Myocyte (in vitro differentiated cells): ENCODE measurements at regions not wholly inside any gene's neighbourhood (a gene's known extent, or its start where the extent isn't known, plus 50 kb on each side); places are given as distances from the start of the nearest gene placed in this dataset.
A peak's percentile ranks its signal among the peaks of the same experiment; 100 is the strongest.

ENCODE experiments used
- DNase-seq: peaks from one replicate; pipeline ENCODE4 v3.0.0-alpha.2; 2012; ENCODE audit warnings: low read depth

DNA sequence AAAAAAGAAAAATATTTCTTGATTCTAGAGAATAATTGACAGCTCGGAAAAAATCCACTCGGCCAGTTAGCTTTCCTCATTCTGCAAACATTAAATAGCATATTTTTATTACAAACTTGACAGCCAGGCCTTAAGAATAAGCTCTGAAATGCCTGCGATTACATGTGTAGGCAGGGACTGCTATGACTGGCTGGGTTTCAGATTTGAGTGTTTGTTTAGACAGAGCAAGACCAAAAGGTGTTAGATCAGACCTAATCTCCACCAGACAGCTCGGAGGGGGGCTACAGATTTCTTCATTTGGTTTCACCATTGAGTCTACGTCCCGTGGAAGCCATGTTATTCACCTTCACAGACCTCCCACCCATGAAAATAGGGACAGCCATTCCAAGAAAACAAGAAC is 192.1 kb upstream of the ADAMTS5 start:
- DNase-seq = no peak

DNA sequence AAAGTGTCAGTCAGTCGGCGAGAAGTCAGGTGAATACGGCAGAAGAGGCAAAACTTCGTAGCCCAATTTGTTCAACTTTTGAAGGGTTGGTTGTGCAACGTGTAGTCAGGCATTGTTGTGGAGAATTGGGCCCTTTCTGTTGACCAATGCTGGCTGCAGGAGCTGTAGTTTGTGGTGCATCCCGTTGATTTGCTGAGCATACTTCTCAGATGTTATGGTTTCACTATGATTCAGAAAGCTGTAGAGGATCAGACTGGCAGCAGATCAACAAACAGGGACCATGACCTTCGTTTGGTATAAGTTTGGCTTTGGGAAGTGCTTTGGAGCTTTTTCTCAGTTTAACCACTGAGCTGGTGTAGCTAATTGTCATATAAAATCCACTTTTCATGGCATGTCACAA is 190.2 kb upstream of the ADAMTS5 start:
- DNase-seq = no peak

DNA sequence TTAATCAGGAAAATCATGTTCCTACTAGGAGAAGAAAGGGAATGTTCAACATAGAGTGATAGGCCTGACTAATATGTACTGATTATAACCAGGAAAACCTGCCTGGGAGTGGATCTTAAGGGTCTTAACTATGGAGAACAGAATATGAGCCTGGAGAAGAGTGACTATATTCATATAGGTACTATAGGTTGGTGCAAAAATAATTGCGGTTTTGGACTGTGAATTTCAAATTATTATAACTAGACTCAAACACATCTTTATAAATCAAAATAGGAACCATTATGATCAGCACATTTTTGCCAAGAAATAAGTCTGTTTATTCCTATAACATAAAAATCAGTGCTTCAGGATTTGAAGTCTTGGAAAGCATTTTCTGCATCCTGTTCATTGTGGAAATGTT is 189.8 kb upstream of the ADAMTS5 start:
- DNase-seq = no peak

DNA sequence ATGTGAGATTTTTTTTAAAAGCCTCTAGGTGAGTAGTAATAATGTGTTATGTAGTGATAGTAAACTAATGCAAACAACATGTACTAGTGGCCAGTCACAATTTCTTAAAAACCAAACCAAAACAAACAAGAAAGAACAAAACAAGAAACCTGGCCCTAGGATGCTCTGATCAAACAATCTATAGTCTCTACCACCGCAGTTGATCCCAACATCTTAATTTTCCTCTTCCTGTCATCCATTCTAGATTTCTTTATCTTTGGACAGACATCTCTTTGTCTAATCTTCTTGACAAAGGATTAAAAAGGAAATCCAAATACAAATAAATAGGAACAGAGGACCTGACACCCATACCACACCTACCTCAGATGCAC is 188.2 kb upstream of the ADAMTS5 start:
- DNase-seq = no peak

DNA sequence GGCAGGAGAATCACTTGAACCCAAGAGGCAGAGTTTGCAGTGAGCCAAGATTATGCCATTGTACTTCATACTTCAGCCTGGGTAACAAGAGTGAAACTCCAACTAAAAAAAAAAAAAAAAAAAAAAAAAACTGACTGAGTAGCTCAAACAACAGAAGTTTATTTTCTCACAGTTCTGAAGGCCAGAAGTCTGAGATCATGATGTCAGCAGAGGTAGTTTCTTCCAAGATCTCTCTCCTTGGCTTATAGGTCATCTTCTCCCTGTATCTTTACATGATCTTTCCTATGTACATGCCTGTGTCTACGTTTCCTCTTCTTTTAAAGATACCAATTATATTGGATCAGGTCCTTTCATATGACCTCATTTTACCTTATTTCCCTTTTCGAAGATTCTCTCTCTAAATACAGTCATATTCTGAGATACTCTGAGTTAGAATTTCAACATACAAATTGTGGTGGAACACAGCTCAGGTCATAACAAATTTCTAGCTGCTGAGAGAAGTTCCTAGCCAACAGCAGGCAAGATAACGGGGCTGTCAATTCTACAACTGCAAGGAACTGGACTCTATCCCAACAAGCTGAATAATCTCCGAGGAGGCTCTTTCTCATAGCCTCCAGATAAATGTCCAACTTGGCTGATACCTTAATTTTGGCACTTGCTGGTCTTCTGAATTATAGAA is 187.7 kb upstream of the ADAMTS5 start:
- no peak for DNase-seq

DNA sequence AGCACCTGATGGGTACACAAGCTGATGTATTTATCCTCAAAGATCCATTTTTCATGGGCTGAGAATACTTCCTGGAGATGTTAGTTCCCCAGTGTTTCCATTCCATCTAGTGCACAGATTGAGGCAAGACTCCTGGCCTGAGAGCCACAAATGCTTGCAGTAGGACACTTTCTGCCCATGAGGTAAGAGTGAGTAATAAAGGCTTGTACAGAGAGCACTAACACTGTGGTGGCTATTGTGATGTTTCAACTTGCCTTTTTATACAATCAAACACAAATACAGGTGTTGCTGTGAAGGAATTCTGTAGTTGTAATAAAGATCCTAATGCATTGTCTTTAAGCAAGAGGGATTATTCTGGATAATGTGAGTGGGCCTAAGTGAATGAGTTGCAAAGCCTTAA is 186.1 kb upstream of the ADAMTS5 start:
- no peak for DNase-seq

DNA sequence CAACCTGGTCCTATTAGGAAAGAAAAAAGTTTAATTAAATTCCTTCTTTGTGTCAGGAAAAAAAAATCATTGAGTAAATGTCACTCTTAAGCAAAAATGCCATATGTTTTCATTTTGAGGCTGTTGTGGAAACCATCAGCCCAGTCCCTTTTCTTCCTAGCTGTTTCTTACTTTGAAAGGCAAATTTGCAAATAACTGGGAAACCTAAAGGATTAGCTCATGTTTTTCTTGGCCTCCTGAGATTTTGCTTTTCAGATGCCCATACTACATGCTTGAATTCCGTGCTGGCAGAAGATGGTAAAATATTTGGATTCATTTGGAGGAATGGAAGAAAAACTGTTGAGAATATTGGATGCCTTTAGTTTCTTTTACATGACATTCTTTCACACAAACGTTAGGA is 182.1 kb upstream of the ADAMTS5 start:
- peak; percentile 54 for DNase-seq

DNA sequence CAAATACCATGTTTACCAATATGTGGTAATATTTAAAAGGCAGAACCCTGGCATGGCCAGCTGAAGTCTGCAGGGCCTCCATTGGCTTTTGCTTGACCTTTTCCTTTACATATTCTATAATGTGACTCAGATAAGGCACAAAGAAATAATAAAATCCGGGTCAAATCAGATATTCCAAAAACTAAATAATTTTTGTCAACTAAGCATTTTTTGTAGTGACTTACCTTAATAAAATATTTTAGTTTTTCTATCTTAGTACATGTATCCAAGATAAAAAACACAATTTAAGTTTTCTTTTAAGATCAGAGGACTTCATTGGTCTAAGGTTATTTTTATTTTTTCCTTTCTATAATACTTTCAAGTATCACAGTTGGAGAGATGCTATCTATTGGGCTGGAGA is 179.4 kb upstream of the ADAMTS5 start:
- no peak for DNase-seq

DNA sequence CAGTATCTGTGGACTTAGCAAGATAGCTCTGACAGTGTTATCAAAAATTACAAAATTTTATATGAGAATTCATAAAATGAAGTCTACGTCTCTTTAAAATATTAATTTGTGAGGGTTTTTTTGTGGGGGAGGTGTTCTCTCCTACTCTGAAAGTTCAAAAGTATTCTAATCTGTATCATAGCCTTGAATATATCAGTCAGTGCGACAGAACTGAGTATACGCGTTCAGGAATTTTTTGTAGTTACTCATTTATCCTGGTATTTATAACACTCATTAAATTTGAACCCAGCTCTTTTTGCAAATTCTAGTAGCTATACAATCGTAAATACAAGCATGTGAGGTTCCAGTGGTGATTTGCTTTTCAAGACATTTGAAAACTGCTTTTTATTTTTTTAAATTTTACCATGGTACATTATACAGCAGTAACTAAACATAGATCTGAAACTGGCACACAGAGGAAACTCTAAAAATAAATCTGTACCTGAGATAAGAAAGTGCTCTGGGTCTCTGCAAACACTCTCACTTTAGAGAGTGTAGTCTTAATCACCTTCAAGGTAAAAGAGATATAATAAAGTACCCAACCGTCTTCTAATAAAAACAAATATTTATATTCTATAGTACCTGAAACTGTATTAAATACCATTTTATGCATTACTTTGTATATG is 178.4 kb upstream of the ADAMTS5 start:
- DNase-seq = no peak

DNA sequence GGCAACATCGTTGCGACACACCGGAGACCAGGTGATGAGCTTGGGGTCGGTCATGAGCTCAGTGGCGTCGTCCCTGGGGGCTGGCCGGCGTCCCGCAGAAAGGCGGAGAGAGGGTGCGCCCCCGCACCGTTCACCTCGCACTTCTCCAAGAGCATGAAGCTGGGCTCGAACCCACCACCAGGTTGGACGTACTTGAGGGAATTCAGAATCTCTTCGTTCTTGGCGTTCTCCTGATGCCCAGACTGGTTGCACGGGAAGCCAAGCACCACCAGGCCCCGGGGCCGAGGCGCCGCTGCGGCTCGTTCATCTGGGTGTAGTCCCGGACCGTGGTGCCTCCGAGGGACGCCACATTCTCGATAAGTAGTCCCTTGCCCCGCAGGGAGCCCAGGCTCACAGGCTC is 176.6 kb upstream of the ADAMTS5 start:
- no peak for DNase-seq

DNA sequence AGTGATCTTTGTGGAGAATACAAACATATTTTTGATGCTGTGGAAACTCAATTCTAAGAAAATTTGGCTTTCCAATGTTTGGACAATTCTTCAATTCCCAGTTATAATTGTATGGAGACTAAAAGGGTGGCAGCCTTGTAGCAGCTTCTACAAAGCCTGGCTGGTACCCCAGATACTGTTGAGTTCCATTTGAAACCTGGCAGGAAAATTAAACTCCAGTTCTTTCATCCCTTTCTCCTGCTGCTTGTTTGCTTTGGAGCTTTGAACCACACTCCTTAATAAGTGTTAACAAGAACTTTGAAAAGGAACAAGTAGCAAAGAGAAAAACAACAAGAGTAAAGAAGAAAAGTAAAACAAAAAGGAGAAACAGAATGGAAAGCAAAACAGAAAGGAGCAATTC is 172.6 kb upstream of the ADAMTS5 start:
- DNase-seq = no peak

DNA sequence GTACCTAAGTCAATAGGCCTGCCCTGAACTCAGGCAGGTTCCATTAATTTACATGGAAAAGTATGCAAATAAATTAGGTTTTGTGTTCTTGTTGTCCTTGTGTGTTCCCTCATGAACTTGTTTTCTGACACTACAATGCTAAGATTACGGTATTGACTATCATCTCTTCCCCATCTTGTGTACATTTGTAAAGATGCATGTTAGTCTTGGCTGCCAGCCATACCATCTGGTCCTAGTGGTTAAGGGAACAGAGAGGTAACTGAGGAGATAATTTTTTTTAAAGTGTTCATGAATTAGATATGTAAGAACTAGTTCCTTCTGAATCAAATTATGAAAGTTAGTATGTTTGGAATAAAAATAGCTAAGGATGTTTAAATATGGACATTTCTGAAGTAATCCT is 167.6 kb upstream of the ADAMTS5 start:
- peak; percentile 24 for DNase-seq

DNA sequence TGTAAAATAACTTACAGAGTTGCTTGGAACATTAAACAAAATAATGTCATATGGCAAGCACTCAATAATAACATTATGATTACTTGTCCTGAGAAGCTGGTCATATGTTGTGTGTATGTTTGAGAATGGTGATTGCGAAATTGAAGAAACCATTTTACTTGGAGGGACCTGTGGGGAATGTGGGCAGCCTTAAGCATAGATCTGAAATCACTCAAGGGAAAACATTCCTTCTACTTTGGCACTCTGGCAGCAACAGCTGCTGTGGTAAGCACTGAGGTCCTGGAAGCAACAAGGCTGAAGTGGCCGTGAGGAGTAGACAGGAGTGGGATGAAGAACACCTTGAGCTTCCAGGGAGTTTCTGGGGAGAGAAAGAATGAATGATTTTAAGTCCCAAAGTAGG is 165.4 kb upstream of the ADAMTS5 start:
- DNase-seq = peak; percentile 67

DNA sequence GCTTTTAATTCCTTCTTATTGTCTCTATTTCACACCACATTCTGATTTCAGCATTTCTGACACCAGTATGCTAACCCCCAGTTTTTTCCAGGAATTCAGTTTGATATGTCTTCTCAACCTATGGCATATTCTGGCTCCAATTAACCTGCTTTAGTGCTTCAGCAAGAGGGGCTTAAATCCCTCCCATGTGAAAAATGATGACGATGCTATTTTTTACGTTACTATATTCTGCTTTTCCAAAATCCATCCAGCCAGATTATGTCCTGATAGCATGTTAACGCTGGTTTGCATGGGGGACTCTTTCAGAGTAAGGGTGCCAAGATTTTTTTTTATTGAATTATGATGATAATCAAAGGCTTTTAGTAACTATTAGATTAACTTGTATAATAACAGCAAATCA is 163.3 kb upstream of the ADAMTS5 start:
- DNase-seq = no peak

DNA sequence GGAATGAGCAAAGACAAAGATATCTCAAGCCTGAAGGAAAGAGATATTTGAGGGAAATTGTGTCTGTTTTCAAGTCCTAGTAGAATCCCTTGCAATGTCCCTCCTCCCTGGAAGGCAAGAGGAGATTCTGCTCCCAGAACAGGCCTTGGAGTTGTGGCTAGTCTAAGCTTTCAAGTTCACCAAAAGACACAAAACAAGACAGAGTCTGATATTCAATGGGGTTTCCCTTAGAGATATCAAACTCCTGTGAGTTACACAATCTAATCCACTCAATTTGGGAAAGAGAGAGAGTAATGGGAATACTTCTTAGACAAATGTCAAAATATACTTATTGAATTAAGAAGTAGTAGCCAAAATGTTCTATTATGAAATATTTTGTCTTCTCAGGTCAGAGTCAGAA is 162.8 kb upstream of the ADAMTS5 start:
- no peak for DNase-seq

DNA sequence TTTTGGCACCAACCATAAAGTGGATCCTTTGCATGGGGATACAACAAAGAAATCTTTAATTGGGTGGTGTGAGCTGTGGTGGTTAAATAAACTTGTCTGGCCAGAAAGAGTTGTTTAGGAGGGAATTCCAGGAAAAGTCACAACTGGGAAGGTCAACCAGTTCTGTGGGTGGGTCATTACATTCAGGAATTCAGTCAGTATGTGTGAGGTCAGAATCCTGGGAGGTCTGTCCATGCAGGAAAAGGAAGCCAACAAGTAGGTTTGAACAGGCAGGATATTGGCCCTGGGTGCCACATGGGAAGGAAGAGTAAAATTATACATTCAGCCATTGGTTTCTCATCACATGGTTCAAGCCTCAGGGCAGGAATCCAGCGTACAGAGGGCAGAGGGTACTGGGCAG is 162.3 kb upstream of the ADAMTS5 start:
- no peak for DNase-seq

DNA sequence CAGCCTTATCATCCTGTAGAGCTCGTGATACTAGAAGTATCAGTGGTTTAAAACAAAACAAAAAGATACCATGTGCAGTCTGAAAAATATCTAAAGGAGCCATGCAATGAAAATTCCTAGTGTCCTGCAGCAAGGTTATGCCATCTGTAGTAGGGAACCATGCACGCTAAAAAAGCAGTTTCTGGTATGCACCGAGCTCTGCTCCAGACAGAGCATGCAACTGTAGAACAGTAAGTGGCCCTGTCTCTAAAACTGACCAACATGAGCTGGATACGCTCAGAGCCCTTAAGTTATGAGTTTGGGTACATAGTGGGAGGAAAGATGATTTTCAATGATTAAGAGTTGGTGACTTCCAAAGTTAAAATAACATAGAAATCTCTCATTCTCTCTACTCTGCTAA is 159.3 kb upstream of the ADAMTS5 start:
- no peak for DNase-seq

DNA sequence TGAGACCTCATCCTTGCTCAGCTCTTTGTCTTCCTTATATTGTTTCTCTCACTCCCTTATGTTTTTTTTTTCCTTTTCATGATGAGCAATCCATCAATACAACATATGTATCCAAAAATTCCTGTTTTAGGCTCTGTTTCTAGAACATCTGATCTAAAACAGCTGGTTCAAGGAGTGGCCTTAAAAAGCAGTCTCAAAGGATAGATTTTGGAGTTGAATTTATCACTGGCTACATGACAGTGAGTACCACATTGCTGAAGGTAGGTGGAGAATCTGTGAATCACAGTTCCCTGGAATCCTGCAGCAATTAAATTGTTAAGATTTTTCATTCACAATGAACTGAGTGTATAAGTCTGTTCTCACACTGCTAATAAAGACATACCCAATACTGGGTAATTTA is 155.8 kb upstream of the ADAMTS5 start:
- no peak for DNase-seq

DNA sequence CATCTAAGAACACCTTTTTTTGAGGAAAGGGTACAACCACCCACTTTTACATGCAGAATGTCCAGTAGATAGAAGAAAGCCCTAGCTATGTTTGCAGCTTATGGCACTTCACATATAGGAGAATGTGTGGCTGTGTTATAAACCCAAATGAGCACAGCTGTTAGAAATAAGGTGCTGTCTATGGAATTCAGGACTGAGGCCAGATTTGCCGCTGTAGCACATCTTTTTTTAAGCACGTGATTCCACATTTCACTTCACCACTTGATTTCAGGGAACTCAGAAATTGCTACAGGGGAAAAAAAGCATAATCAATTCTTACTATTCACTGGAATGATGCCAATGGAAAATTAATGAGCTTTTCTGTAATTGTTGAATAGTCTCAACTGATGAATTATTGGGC is 147.2 kb upstream of the ADAMTS5 start:
- DNase-seq = no peak

DNA sequence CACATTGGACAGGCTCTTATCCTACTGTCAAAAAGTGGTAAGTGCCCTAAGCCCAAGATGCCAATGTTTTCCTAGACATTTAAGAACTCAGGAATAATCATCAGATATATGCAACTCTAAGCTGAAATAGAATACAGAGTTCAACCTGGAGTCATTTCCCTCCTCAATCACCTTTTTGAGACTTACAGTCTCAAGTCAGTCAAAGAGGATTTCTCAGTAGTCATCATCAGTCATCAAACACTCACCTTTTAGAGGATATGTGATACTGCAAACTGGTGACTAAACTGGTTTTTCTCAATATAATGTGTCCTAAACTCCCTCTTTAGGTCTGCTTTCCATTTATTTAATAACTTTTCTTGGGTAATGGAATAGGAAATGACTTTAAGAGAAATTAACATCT is 145.3 kb upstream of the ADAMTS5 start:
- DNase-seq = no peak

DNA sequence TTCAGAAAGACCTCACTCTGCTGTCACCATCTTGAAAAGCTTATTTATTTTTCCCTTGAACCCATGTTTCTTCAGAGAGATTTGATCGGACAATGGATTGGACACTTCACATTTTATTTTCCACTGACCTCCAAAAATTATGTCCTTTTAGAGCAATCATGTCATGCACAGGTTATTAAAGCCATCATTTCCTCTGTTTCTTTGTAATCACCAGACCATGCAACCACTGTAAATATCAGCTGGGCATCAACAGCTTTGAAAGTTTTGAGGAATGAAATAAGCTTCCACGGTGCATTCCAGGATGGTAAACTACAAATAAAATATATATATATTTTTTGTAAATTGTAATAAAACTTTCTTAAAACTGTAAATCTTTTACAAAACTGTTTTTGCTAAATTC is 144.1 kb upstream of the ADAMTS5 start:
- no peak for DNase-seq

DNA sequence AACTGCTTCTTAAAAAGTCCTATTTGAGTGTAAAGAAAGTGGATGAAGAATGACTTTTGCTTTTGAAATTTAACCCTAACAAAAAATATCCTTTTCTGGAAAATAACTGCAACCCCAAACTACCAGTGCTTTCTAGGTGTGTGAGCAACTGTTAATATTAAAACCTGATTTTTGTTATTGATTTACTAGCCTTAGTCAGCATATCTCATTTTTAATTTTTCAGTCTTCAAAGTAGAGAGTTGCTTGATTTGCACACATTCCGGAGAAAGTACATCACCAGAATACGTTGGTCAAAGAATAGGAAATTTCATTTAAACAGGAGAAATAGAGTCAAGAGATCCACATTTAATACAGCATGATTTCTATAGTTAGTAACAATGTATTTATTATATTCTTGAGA is 141.8 kb upstream of the ADAMTS5 start:
- no peak for DNase-seq

DNA sequence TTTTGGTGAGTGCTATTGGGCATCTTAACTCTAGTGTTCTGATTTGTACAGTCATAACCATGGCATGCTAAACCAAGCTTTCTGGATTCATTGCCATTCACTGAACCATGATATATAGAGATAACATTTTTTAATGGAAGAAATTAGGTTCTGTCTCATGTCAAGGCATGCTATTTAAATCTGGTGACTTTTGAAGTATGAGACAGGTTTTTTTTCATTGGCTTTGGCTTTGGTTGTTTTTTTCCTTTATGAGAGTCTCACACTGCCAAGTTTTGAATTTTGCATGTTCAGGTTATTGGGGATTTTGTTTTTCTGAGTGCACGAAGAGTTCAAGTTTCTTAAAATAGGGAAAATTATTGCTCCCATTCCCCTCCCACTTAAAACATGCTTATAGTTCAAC is 141.3 kb upstream of the ADAMTS5 start:
- DNase-seq = no peak
